ENCODE measurements at regions not wholly inside any gene's neighbourhood (a gene's known extent, or its start where the extent isn't known, plus 50 kb on each side); places are given as distances from the start of the nearest gene placed in this dataset.

- peaks cover 6% of the 10 kb centered on the region for H3K27me3 Mint-ChIP-seq (ENCODE audit: insufficient read depth, low read depth)
- H3K4me2 ChIP-seq, result no peak overlapping the region
- no peaks in the 10 kb centered on the region for H3K79me2 ChIP-seq (ENCODE audit: low read depth)
- no peak for TF ChIP-seq EZH2phosphoT487 (IDR thresholded peaks at IDR 0.05)
- no peak for TF ChIP-seq EZH2 (IDR thresholded peaks at IDR 0.05)
- TF ChIP-seq CTCF (IDR thresholded peaks at IDR 0.05), result no peak
- H3F3A ChIP-seq (ENCODE audit: low read depth), result no peaks in the 10 kb centered on the region
- no peak overlapping the region for H3K27ac ChIP-seq
- no peak overlapping the region for H2AFZ ChIP-seq (replicated peaks)
- no peaks in the 10 kb centered on the region for H3K9me3 ChIP-seq (ENCODE audit: low read depth)
- no peaks in the 10 kb centered on the region for H3K4me1 Mint-ChIP-seq
- H3K4me1 ChIP-seq, result no peaks in the 10 kb centered on the region
- no peaks in the 10 kb centered on the region for H3K36me3 ChIP-seq
- H3K9me3 Mint-ChIP-seq, result peaks cover 4% of the 10 kb centered on the region
- H3K27ac Mint-ChIP-seq, result no peak overlapping the region
- no peaks in the 10 kb centered on the region for H4K20me1 ChIP-seq (ENCODE audit: low read depth)
- H3K4me3 ChIP-seq, result no peak overlapping the region
- no peak overlapping the region for H3K9ac ChIP-seq
- no peak overlapping the region for H3K4me3 Mint-ChIP-seq
- no peak for DNase-seq (ENCODE audit: low spot score)
- no peaks in the 10 kb centered on the region for H3K36me3 Mint-ChIP-seq
- H3K27me3 ChIP-seq, result no peaks in the 10 kb centered on the region
Observed at GRCh38 chr20:10730629-10731183, 56.9 kb upstream of the JAG1 start.

DNA sequence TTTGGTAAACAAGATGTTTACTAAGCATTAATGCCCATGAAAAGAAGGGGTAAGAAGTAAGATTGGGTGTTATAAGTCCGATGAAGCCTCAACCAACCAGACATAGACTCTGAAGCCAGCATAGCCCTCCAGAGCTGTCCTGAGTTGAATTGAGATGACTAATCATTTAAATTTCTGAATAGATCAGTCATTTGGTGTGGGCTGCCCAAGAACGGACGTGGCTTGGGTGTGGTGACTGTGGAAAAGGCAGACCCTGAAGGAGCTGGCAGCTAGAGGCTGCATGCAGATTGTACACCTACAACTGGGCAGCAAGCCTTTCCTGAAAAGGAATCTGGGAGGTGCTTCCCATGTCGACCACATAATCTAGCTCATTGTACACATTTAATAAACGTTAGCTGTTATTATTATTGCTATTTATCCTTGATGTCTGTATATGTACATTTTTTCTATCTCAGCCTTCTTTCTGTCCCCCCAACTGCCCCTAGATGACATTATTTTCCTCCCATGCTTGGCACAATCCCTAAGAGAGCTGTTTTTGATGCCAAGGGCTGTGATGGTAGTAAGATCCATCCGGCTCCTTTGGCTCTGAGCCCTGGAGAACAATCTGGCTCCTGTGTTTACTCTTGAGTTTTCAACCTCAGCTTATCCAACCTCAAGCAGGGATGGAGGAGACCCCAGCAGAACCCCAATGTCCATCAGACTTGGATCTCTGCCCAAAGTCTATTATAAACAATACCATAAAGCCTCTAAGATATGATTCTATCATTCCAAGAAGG lies 57.6 kb upstream of the JAG1 start:
- no peak for TF ChIP-seq EZH2 (IDR thresholded peaks at IDR 0.05)
- no peak for TF ChIP-seq EZH2phosphoT487 (IDR thresholded peaks at IDR 0.05)
- no peak for TF ChIP-seq CTCF (IDR thresholded peaks at IDR 0.05)
- no peak overlapping the region for H3K27ac Mint-ChIP-seq

DNA sequence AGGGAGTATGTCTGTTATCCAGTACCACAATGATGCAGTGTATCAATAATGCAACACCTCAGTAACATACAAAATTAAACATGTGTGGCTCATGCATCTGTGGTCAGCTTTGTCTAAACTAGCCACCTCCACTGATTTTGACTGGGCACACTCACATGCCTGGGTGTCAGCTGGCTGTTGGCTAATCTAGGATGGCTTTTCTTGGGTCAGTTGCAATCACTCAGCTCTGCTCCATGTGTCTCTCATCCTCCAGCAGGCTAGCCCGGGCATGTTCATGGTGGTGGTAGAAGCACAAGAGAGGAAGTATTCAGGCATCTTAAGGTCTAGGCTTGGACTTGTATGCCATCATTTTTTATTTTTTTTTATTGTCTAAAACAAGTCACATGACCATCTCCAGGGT lies 59.3 kb upstream of the JAG1 start:
- Mint-ChIP-seq H3K36me3 (no peaks in the 10 kb centered on the region), H3K4me1 (no peaks in the 10 kb centered on the region), H3K27me3 (ENCODE audit: insufficient read depth, low read depth) (peaks cover 7% of the 10 kb centered on the region), H3K27ac (no peak overlapping the region), H3K4me3 (no peak overlapping the region), H3K9me3 (peaks cover 9% of the 10 kb centered on the region)
- Histone ChIP-seq H3K27me3 (no peaks in the 10 kb centered on the region), H3K4me2 (no peak overlapping the region), H3K9me3 (ENCODE audit: low read depth) (no peaks in the 10 kb centered on the region), H2AFZ (replicated peaks) (no peak overlapping the region), H3K79me2 (ENCODE audit: low read depth) (no peaks in the 10 kb centered on the region), H3K9ac (no peak overlapping the region), H4K20me1 (ENCODE audit: low read depth) (no peaks in the 10 kb centered on the region), H3F3A (ENCODE audit: low read depth) (no peaks in the 10 kb centered on the region), H3K36me3 (no peaks in the 10 kb centered on the region), H3K4me3 (no peak overlapping the region), H3K27ac (no peak overlapping the region), H3K4me1 (no peaks in the 10 kb centered on the region)
- TF ChIP-seq EZH2phosphoT487 (IDR thresholded peaks at IDR 0.05), result no peak
- TF ChIP-seq EZH2 (IDR thresholded peaks at IDR 0.05), result no peak
- no peak for TF ChIP-seq CTCF (IDR thresholded peaks at IDR 0.05)
- no peak for DNase-seq (ENCODE audit: low spot score)

More for the DNA sequence above, 57.6 kb upstream of the JAG1 start:
- Histone ChIP-seq H3F3A (ENCODE audit: low read depth) (no peaks in the 10 kb centered on the region), H3K27me3 (no peaks in the 10 kb centered on the region), H4K20me1 (ENCODE audit: low read depth) (no peaks in the 10 kb centered on the region), H3K4me2 (no peak overlapping the region), H3K27ac (no peak overlapping the region), H3K36me3 (no peaks in the 10 kb centered on the region), H3K4me3 (no peak overlapping the region), H3K9ac (no peak overlapping the region), H2AFZ (replicated peaks) (no peak overlapping the region), H3K79me2 (ENCODE audit: low read depth) (no peaks in the 10 kb centered on the region), H3K9me3 (ENCODE audit: low read depth) (no peaks in the 10 kb centered on the region), H3K4me1 (no peaks in the 10 kb centered on the region)
- Mint-ChIP-seq H3K4me3 (no peak overlapping the region), H3K27me3 (ENCODE audit: insufficient read depth, low read depth) (peaks cover 4% of the 10 kb centered on the region), H3K9me3 (peaks cover 4% of the 10 kb centered on the region), H3K36me3 (no peaks in the 10 kb centered on the region), H3K4me1 (no peaks in the 10 kb centered on the region)
- DNase-seq (ENCODE audit: low spot score), result no peak
